K562 (cell line): ENCODE measurements at regions not wholly inside any gene's neighbourhood (a gene's known extent, or its start where the extent isn't known, plus 50 kb on each side); places are given as distances from the start of the nearest gene placed in this dataset.

ENCODE experiments used
- BACH1 ChIP-seq: fragments of 200-800 bp; sonication (Bioruptor generic); IDR thresholded peaks from 2 replicates; pipeline ENCODE4 v1.6.1; 2016; ENCODE audit warnings: missing genetic modification characterization, missing compliant biosample characterization
- CBFB ChIP-seq: sonication (generic); formaldehyde crosslinking; IDR thresholded peaks from 2 replicates; pipeline ENCODE4 v1.4.0; 2020; ENCODE audit warnings: mild to moderate bottlenecking, missing genetic modification reagents
- TSC22D4 ChIP-seq: fragments of 450-650 bp; IDR thresholded peaks from 2 replicates; pipeline ENCODE4 v1.6.1; 2016; ENCODE audit warnings: missing genetic modification characterization, missing biosample characterization, control low read depth
- U2AF2 ChIP-seq: fragments of 200-400 bp; formaldehyde crosslinking; optimal IDR thresholded peaks from 2 replicates; pipeline ENCODE3; 2017; ENCODE audit warnings: low read depth, mild to moderate bottlenecking, low read length
- YY1 ChIP-seq, 3 experiments: IDR thresholded peaks; 2 replicates each; pipeline ENCODE4 v1.6.1; 2011; ENCODE audit warnings: low read length in 2 of 3, mild to moderate bottlenecking in 2 of 3, moderate library complexity in 2 of 3, borderline replicate concordance in 1 of 3, control low read depth in 1 of 3, low read depth in 1 of 3; ENCODE audit not compliant: insufficient read depth in 3 of 3, insufficient replicate concordance in 2 of 3, control insufficient read depth in 1 of 3, insufficient read length in 1 of 3; ENCODE audit errors: extremely low read depth in 1 of 3
- ZNF143 ChIP-seq: sonication (generic); formaldehyde crosslinking; IDR thresholded peaks from 2 replicates; pipeline ENCODE4 v1.9.0; 2022; ENCODE audit warnings: mild to moderate bottlenecking, missing genetic modification reagents
- TF ChIP-seq, protein P1 (sequence below): fragments of 450-650 bp; IDR thresholded peaks from 2 replicates; pipeline ENCODE4 v1.6.1; 2016; ENCODE audit warnings: mild to moderate bottlenecking, moderate library complexity
- TF ChIP-seq, protein P2 (sequence below), 2 experiments: fragments of 450-650 bp; conservative IDR thresholded peaks; 2 replicates each; pipeline ENCODE4 v1.6.1; 2017; ENCODE audit warnings: mild to moderate bottlenecking in 2 of 2, moderate library complexity in 2 of 2
- TF ChIP-seq, protein P3 (sequence below), 2 experiments: fragments of 450-650 bp; IDR thresholded peaks; 2 replicates each; pipeline ENCODE4 v1.6.1; 2016

DNA sequence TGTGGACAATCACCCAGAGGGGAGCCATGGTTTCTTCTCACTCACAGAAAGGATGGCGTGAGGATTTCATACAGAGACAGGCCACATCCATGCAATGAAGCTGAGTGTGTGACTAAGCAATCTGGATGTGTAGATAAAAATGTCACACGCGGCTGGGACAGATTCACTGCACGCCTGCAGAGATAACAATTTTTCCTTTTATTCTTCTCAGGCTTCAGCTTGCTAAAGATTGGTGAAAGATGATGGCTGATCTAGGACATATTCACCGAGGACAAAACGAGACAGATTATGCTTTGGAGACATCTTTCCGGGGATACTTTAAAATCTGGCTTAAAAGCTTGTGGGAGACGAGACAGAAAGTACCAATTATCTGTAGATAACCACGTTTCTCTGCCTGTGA, 313.9 kb upstream of the TRPC7 start (continued):
- TF ChIP-seq, protein P1, sequence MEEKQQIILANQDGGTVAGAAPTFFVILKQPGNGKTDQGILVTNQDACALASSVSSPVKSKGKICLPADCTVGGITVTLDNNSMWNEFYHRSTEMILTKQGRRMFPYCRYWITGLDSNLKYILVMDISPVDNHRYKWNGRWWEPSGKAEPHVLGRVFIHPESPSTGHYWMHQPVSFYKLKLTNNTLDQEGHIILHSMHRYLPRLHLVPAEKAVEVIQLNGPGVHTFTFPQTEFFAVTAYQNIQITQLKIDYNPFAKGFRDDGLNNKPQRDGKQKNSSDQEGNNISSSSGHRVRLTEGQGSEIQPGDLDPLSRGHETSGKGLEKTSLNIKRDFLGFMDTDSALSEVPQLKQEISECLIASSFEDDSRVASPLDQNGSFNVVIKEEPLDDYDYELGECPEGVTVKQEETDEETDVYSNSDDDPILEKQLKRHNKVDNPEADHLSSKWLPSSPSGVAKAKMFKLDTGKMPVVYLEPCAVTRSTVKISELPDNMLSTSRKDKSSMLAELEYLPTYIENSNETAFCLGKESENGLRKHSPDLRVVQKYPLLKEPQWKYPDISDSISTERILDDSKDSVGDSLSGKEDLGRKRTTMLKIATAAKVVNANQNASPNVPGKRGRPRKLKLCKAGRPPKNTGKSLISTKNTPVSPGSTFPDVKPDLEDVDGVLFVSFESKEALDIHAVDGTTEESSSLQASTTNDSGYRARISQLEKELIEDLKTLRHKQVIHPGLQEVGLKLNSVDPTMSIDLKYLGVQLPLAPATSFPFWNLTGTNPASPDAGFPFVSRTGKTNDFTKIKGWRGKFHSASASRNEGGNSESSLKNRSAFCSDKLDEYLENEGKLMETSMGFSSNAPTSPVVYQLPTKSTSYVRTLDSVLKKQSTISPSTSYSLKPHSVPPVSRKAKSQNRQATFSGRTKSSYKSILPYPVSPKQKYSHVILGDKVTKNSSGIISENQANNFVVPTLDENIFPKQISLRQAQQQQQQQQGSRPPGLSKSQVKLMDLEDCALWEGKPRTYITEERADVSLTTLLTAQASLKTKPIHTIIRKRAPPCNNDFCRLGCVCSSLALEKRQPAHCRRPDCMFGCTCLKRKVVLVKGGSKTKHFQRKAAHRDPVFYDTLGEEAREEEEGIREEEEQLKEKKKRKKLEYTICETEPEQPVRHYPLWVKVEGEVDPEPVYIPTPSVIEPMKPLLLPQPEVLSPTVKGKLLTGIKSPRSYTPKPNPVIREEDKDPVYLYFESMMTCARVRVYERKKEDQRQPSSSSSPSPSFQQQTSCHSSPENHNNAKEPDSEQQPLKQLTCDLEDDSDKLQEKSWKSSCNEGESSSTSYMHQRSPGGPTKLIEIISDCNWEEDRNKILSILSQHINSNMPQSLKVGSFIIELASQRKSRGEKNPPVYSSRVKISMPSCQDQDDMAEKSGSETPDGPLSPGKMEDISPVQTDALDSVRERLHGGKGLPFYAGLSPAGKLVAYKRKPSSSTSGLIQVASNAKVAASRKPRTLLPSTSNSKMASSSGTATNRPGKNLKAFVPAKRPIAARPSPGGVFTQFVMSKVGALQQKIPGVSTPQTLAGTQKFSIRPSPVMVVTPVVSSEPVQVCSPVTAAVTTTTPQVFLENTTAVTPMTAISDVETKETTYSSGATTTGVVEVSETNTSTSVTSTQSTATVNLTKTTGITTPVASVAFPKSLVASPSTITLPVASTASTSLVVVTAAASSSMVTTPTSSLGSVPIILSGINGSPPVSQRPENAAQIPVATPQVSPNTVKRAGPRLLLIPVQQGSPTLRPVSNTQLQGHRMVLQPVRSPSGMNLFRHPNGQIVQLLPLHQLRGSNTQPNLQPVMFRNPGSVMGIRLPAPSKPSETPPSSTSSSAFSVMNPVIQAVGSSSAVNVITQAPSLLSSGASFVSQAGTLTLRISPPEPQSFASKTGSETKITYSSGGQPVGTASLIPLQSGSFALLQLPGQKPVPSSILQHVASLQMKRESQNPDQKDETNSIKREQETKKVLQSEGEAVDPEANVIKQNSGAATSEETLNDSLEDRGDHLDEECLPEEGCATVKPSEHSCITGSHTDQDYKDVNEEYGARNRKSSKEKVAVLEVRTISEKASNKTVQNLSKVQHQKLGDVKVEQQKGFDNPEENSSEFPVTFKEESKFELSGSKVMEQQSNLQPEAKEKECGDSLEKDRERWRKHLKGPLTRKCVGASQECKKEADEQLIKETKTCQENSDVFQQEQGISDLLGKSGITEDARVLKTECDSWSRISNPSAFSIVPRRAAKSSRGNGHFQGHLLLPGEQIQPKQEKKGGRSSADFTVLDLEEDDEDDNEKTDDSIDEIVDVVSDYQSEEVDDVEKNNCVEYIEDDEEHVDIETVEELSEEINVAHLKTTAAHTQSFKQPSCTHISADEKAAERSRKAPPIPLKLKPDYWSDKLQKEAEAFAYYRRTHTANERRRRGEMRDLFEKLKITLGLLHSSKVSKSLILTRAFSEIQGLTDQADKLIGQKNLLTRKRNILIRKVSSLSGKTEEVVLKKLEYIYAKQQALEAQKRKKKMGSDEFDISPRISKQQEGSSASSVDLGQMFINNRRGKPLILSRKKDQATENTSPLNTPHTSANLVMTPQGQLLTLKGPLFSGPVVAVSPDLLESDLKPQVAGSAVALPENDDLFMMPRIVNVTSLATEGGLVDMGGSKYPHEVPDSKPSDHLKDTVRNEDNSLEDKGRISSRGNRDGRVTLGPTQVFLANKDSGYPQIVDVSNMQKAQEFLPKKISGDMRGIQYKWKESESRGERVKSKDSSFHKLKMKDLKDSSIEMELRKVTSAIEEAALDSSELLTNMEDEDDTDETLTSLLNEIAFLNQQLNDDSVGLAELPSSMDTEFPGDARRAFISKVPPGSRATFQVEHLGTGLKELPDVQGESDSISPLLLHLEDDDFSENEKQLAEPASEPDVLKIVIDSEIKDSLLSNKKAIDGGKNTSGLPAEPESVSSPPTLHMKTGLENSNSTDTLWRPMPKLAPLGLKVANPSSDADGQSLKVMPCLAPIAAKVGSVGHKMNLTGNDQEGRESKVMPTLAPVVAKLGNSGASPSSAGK: no peak
- TF ChIP-seq YY1 (IDR thresholded peaks at IDR 0.05; ENCODE audit: borderline replicate concordance in 1 of 3, control insufficient read depth in 1 of 3, extremely low read depth in 1 of 3, insufficient read depth in 3 of 3, insufficient read length in 1 of 3, insufficient replicate concordance in 2 of 3, low read depth in 1 of 3, low read length in 2 of 3) (no peak), ZNF143 (CRISPR knock-in tag) (no peak), TSC22D4 (tag) (no peak), BACH1 (tag) (no peak), CBFB (CRISPR knock-in tag) (no peak), U2AF2 (no peak)
- TF ChIP-seq, protein P2, sequence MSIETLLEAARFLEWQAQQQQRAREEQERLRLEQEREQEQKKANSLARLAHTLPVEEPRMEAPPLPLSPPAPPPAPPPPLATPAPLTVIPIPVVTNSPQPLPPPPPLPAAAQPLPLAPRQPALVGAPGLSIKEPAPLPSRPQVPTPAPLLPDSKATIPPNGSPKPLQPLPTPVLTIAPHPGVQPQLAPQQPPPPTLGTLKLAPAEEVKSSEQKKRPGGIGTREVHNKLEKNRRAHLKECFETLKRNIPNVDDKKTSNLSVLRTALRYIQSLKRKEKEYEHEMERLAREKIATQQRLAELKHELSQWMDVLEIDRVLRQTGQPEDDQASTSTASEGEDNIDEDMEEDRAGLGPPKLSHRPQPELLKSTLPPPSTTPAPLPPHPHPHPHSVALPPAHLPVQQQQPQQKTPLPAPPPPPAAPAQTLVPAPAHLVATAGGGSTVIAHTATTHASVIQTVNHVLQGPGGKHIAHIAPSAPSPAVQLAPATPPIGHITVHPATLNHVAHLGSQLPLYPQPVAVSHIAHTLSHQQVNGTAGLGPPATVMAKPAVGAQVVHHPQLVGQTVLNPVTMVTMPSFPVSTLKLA (conservative IDR thresholded peaks at IDR 0.05): 0 out of 4 replicates have a peak, but pooled peaks of 1 of the 2 experiments have one; percentile 21
- TF ChIP-seq, protein P3, sequence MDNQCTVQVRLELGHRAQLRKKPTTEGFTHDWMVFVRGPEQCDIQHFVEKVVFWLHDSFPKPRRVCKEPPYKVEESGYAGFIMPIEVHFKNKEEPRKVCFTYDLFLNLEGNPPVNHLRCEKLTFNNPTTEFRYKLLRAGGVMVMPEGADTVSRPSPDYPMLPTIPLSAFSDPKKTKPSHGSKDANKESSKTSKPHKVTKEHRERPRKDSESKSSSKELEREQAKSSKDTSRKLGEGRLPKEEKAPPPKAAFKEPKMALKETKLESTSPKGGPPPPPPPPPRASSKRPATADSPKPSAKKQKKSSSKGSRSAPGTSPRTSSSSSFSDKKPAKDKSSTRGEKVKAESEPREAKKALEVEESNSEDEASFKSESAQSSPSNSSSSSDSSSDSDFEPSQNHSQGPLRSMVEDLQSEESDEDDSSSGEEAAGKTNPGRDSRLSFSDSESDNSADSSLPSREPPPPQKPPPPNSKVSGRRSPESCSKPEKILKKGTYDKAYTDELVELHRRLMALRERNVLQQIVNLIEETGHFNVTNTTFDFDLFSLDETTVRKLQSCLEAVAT (IDR thresholded peaks at IDR 0.05): no peak
